BE2C (cell line): ENCODE measurements at regions not wholly inside any gene's neighbourhood (a gene's known extent, or its start where the extent isn't known, plus 50 kb on each side); places are given as distances from the start of the nearest gene placed in this dataset.

Source experiments
- DNase-seq: peaks from one replicate; pipeline ENCODE4 v3.0.0-alpha.2; 2020
- H3K27me3 ChIP-seq: fragments of 250-450 bp; sonication (Bioruptor Pico); 2 replicates; pipeline ENCODE4 v1.5.1; 2020; ENCODE audit warnings: mild to moderate bottlenecking
- H3K36me3 ChIP-seq: fragments of 250-450 bp; sonication (Bioruptor Pico); 2 replicates; pipeline ENCODE4 v1.5.1; 2020; ENCODE audit warnings: mild to moderate bottlenecking
- H3K4me1 ChIP-seq: fragments of 250-450 bp; sonication (Bioruptor Pico); 2 replicates; pipeline ENCODE4 v1.5.1; 2020
- H3K4me3 ChIP-seq: 2 replicates; pipeline ENCODE4 v1.5.1; 2011; ENCODE audit warnings: low read depth, low read length
- H3K9me3 ChIP-seq: fragments of 250-450 bp; sonication (Bioruptor Pico); 2 replicates; pipeline ENCODE4 v1.5.1; 2020
- CTCF ChIP-seq: IDR thresholded peaks from 2 replicates; pipeline ENCODE4 v1.5.1; 2012; ENCODE audit warnings: mild to moderate bottlenecking, low read depth, low read length

- Histone ChIP-seq H3K27me3 (peaks cover 6% of the 10 kb centered on the region; the same call in 1 of the 2 replicates), H3K4me3 (no peak overlapping the region), H3K4me1 (no peaks in the 10 kb centered on the region), H3K36me3 (no peaks in the 10 kb centered on the region), H3K9me3 (no peaks in the 10 kb centered on the region)
- DNase-seq, result no peak
- TF ChIP-seq CTCF, result no peak
Measured at GRCh38 chr4:75189711-75190335, 256.9 kb downstream of the PARM1 start.

- Histone ChIP-seq H3K36me3 (no peaks in the 10 kb centered on the region), H3K9me3 (no peaks in the 10 kb centered on the region), H3K4me1 (no peaks in the 10 kb centered on the region), H3K4me3 (peak overlapping the region; percentile 23; the same call in 1 of the 2 replicates), H3K27me3 (no peaks in the 10 kb centered on the region)
- no peak for TF ChIP-seq CTCF
- DNase-seq, result peak; percentile 14
Measured at GRCh38 chr4:75180790-75181776, 248.2 kb downstream of the PARM1 start.

GRCh38 chr4:75180217-75180616 lies 247.3 kb downstream of the PARM1 start:
- no peak for DNase-seq
- Histone ChIP-seq H3K4me1 (no peaks in the 10 kb centered on the region), H3K36me3 (no peaks in the 10 kb centered on the region), H3K27me3 (no peaks in the 10 kb centered on the region), H3K9me3 (no peaks in the 10 kb centered on the region), H3K4me3 (no peak overlapping the region)
- no peak for TF ChIP-seq CTCF

- TF ChIP-seq CTCF, result no peak
- Histone ChIP-seq H3K27me3 (no peaks in the 10 kb centered on the region), H3K4me1 (no peaks in the 10 kb centered on the region), H3K4me3 (no peak overlapping the region), H3K36me3 (no peaks in the 10 kb centered on the region), H3K9me3 (no peaks in the 10 kb centered on the region)
- no peak for DNase-seq
Measured at GRCh38 chr4:75179510-75179909, 246.6 kb downstream of the PARM1 start.

- TF ChIP-seq CTCF, result no peak
- H3K4me1 ChIP-seq, result no peaks in the 10 kb centered on the region
- DNase-seq, result no peak
- no peaks in the 10 kb centered on the region for H3K9me3 ChIP-seq
- H3K36me3 ChIP-seq, result no peaks in the 10 kb centered on the region
- H3K27me3 ChIP-seq, result no peaks in the 10 kb centered on the region
- H3K4me3 ChIP-seq, result no peak overlapping the region
Measured at GRCh38 chr4:75172551-75172950, 239.6 kb downstream of the PARM1 start.

GRCh38 chr4:75169427-75169826 lies 236.5 kb downstream of the PARM1 start:
- no peaks in the 10 kb centered on the region for H3K36me3 ChIP-seq
- TF ChIP-seq CTCF, result no peak
- no peaks in the 10 kb centered on the region for H3K4me1 ChIP-seq
- DNase-seq, result no peak
- no peaks in the 10 kb centered on the region for H3K9me3 ChIP-seq
- no peak overlapping the region for H3K4me3 ChIP-seq
- H3K27me3 ChIP-seq, result no peaks in the 10 kb centered on the region
